GM12864 (cell line): ENCODE measurements at regions not wholly inside any gene's neighbourhood (a gene's known extent, or its start where the extent isn't known, plus 50 kb on each side); places are given as distances from the start of the nearest gene placed in this dataset.
"Not testable (repeated sequence)": the region's sequence is repeated elsewhere in the genome, so short reads cannot be mapped to it uniquely, and the experiment has no call there.

Experiments used
- DNase-seq: peaks from one replicate; pipeline ENCODE4 v3.0.0-alpha.2; 2011; ENCODE audit warnings: low read depth
- H3K4me3 ChIP-seq: 2 replicates; pipeline ENCODE4 v1.5.1; 2011; ENCODE audit warnings: mild to moderate bottlenecking, low read depth, low read length, control low read depth
- TF ChIP-seq, protein P1 (sequence below): IDR thresholded peaks from 2 replicates; pipeline ENCODE4 v1.5.1; 2011; ENCODE audit warnings: low read depth, mild to moderate bottlenecking, moderate library complexity, low read length, control low read depth, inconsistent platforms; ENCODE audit errors: missing control alignments

DNA sequence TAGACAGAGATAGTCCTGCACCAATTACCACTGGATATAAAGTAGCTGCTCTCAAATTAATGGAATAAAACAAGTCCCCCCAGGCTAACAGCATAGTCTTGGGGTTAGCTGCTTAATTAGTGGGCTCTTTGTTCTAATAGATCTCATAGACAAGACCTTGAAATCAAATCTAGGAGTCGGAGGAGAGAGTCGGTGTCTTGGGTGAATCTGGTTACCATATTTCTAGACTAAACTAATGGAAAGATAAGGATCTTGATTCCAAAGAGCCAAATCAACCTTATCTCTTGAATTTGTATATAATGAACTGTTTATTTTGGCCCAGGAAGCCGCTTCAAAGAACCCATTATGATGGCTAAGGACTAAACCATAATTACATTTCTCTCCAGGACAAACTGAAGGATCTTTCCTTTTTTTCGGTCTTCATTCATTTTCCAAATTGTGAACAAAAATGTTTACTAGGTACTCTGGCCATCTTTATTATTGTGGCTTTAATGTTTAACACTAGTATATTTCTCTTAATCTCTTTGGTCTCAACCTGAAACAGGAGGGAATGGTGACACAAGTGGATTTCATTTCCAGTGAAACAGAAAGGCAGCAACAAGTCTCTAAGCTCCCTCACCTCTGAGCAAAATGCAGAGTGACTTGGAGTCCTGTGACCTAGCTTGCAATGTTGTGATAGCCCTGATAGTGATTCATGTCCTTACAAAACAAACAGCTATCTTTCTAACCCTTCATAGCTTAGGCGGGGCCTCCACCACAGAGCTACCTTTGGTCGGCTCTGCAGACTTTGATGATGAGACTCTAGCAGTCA, 137.9 kb upstream of the PARD3B start:
- TF ChIP-seq, protein P1, sequence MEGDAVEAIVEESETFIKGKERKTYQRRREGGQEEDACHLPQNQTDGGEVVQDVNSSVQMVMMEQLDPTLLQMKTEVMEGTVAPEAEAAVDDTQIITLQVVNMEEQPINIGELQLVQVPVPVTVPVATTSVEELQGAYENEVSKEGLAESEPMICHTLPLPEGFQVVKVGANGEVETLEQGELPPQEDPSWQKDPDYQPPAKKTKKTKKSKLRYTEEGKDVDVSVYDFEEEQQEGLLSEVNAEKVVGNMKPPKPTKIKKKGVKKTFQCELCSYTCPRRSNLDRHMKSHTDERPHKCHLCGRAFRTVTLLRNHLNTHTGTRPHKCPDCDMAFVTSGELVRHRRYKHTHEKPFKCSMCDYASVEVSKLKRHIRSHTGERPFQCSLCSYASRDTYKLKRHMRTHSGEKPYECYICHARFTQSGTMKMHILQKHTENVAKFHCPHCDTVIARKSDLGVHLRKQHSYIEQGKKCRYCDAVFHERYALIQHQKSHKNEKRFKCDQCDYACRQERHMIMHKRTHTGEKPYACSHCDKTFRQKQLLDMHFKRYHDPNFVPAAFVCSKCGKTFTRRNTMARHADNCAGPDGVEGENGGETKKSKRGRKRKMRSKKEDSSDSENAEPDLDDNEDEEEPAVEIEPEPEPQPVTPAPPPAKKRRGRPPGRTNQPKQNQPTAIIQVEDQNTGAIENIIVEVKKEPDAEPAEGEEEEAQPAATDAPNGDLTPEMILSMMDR = no peak
- H3K4me3 ChIP-seq = no peak overlapping the region
- no peak for DNase-seq

DNA sequence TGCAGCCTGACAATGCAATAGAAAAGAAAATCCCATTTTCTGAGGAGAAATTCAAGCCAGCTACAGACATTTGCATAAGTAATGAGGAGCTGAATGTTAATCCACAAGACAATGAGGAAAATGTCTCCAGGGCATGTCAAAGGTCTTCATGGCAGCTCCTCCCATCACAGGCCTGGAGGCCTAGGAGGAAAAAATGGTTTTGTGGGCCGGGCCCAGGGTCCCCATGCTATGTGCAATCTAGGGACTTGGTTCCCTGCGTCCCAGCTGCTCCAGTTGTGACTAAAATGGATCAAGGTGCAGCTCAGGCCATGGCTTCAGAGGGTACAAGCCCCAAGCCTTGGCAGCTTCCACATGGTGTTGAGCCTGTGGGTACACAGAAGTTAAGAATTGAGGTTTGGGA, 132.5 kb upstream of the PARD3B start:
- H3K4me3 ChIP-seq, DNase-seq: not testable (repeated sequence)

DNA sequence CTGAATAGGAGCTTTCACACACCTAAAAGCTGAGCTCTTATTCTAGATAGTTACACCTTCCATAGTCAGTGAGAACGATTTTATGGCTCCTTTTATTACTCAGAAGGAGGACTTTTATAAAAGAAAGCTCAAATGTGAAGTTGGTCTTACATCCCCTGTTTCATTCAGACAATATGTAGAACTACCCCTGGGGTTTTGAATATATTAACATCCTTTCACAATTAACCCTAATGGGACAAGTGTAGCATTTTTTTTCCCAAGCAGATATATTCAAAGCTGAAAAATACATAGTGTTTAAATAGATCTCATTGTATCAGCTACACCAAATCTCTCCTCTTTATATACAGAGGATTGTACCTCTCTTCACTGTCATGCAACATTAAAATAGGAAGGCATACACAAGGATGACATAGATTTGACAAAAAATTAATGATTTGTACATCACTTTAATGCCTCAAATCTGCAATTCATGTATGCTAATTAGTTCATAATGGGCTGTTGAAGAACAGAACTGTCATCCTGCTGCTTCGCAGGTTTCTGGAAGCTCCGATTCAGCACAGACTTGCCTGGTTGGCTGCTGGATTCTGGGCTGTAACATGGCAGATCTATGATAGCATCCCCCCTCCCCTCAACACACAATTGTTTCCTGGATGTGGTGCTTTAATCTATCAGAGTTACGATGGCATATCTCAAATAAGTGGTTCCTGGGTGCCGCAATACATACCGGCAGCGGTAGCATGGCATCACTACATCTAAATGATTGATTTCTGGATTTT, 129.7 kb upstream of the PARD3B start:
- TF ChIP-seq, protein P1 = no peak
- H3K4me3 ChIP-seq = no peak overlapping the region
- DNase-seq = no peak

DNA sequence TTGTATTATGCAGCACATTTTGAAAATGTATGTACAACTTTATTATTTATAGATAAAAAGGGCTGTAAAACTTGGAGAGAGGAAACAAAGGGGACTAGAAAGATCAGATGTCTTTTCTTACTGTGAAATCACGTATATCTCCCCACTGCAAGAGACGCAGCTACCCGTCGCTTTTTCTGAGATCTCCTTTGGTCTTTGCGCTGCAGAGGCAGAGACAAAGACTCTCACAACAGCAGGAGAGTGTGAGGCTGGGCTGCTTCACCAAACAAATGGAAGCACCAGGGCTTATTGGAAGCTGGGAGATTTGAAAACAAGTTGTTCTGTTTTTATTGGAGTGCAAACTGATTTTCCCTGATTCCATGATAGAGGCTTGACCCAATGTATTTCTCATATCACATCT, 129.0 kb upstream of the PARD3B start:
- TF ChIP-seq, protein P1 = no peak
- no peak overlapping the region for H3K4me3 ChIP-seq

DNA sequence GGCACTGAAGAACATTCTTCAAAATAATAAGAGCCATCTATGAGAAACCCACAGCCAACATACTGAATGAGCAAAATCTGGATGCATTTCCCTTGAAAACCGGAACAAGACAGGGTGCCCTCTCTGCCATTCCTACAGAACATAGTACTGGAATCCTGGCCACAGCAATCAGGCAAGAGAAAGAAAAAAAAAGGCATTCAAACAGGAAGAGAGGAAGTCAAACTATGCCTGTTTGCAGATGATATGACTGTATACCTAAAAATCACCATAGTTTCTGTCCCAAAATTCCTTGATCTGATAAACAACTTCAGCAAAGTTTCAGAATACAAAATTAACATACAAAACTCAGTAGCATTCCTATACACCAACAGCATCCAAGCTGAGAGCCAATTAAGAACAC, 119.5 kb upstream of the PARD3B start:
- TF ChIP-seq, protein P1 = no peak
- DNase-seq = no peak
- no peak overlapping the region for H3K4me3 ChIP-seq

More for the DNA sequence above, 129.0 kb upstream of the PARD3B start:
- DNase-seq = no peak

DNA sequence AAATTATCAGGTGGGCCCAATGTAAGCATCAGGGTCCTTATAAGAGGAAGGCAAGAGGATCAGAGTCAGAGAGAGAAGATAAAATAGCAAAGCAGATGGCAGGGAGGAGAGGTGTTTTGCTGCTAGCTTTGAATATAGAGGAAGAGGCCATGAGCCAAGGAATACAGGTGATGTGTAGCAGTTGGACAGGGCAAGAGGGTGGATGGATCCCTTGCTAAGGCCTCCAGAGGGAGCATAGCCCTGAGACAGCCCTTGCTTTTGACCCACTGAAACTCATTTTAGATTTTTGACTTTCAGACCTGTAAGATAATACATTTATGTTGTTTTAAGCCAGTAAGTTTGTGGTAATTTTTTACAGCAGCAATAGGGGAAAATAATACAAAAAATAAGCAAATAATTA, 116.6 kb upstream of the PARD3B start:
- no peak overlapping the region for H3K4me3 ChIP-seq
- no peak for DNase-seq
- TF ChIP-seq, protein P1 = no peak

DNA sequence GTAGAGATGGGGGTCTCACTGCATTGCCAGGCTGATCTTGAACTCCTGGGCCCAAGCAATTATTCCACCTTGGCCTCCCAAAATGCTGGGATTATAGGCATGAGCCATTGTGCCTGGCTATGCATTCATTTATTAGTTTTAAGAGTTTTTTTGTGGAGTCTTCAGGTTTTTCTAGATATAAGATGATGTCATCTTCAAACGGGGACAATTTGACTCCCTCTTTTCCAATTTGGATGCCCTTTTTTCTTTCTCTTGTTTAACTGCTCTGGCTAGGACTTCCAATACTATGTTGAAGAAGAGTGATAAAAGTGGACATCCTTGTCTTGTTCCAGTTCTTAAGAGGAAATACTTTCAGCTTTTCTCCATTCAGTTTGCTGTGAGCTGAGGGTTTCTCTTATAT, 113.7 kb upstream of the PARD3B start:
- TF ChIP-seq, protein P1 = no peak
- DNase-seq = no peak
- H3K4me3 ChIP-seq = no peak overlapping the region
